ENCODE measurements at regions not wholly inside any gene's neighbourhood (a gene's known extent, or its start where the extent isn't known, plus 50 kb on each side); places are given as distances from the start of the nearest gene placed in this dataset.

GRCh38 chr11:29844031-29844430 is 172.8 kb downstream of the KCNA4 start:
- no peak for TF ChIP-seq POU6F1 (CRISPR knock-in tag; IDR thresholded peaks at IDR 0.05; ENCODE audit: borderline replicate concordance, low read depth)
- no peak for TF ChIP-seq TCF4 (CRISPR knock-in tag; IDR thresholded peaks at IDR 0.05; ENCODE audit: borderline replicate concordance)
- TF ChIP-seq RARB (CRISPR knock-in tag; IDR thresholded peaks at IDR 0.05) = no peak
- TF ChIP-seq, protein P1, sequence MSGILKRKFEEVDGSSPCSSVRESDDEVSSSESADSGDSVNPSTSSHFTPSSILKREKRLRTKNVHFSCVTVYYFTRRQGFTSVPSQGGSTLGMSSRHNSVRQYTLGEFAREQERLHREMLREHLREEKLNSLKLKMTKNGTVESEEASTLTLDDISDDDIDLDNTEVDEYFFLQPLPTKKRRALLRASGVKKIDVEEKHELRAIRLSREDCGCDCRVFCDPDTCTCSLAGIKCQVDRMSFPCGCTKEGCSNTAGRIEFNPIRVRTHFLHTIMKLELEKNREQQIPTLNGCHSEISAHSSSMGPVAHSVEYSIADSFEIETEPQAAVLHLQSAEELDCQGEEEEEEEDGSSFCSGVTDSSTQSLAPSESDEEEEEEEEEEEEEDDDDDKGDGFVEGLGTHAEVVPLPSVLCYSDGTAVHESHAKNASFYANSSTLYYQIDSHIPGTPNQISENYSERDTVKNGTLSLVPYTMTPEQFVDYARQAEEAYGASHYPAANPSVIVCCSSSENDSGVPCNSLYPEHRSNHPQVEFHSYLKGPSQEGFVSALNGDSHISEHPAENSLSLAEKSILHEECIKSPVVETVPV (CRISPR knock-in tag; IDR thresholded peaks at IDR 0.05) = no peak
- TF ChIP-seq OSR1 (CRISPR knock-in tag; IDR thresholded peaks at IDR 0.05) = no peak
- ATAC-seq = no peak

DNA sequence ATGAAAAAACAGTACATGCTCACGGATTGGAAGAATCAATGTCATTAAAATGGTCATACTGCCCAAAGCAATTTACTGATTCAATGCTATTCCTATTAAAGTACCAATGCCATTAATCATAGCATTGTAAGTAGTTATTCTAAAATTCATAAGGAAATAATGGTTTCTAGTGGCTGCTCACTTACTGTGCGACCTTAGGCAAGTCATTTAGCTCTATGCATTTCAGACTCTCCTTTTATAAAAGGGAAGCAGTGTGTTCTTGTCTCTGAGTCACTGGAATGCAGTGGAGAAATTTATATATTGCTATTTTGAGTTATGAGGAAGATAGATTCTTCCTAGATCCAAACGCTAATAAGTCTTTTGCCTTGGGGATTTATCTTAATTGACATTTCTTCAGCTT is 174.8 kb downstream of the KCNA4 start:
- TF ChIP-seq ZFP3 (CRISPR knock-in tag; IDR thresholded peaks at IDR 0.05) = no peak
- no peak for TF ChIP-seq PATZ1 (CRISPR knock-in tag; IDR thresholded peaks at IDR 0.05; ENCODE audit: borderline replicate concordance)
- TF ChIP-seq ARNTL (CRISPR knock-in tag; IDR thresholded peaks at IDR 0.05; ENCODE audit: borderline replicate concordance, low read depth) = no peak
- TF ChIP-seq CREB5 (CRISPR knock-in tag; IDR thresholded peaks at IDR 0.05; ENCODE audit: low read depth) = no peak
- TF ChIP-seq TSHZ2 (CRISPR knock-in tag; IDR thresholded peaks at IDR 0.05) = no peak
- TF ChIP-seq ZC3H10 (CRISPR knock-in tag; IDR thresholded peaks at IDR 0.05) = no peak
- TF ChIP-seq ZFP30 (CRISPR knock-in tag; IDR thresholded peaks at IDR 0.05) = no peak
- no peak for TF ChIP-seq ZNF8 (CRISPR knock-in tag; IDR thresholded peaks at IDR 0.05)
- no peak for TF ChIP-seq PPARA (CRISPR knock-in tag; IDR thresholded peaks at IDR 0.05; ENCODE audit: borderline replicate concordance)
- TF ChIP-seq TOX (CRISPR knock-in tag; IDR thresholded peaks at IDR 0.05; ENCODE audit: borderline replicate concordance) = no peak
- no peak for TF ChIP-seq SNAI2 (CRISPR knock-in tag; IDR thresholded peaks at IDR 0.05)
- TF ChIP-seq POU6F1 (CRISPR knock-in tag; IDR thresholded peaks at IDR 0.05; ENCODE audit: borderline replicate concordance, low read depth) = no peak
- TF ChIP-seq ZNF565 (CRISPR knock-in tag; conservative IDR thresholded peaks at IDR 0.05; ENCODE audit: low read depth) = no peak
- ATAC-seq = no peak

- TF ChIP-seq RARB (CRISPR knock-in tag; IDR thresholded peaks at IDR 0.05) (no peak), ISL1 (CRISPR knock-in tag; IDR thresholded peaks at IDR 0.05) (no peak), ZNF565 (CRISPR knock-in tag; conservative IDR thresholded peaks at IDR 0.05; ENCODE audit: low read depth) (no peak), ZNF8 (CRISPR knock-in tag; IDR thresholded peaks at IDR 0.05) (no peak), CSDC2 (CRISPR knock-in tag; IDR thresholded peaks at IDR 0.05) (no peak), SNAI2 (CRISPR knock-in tag; IDR thresholded peaks at IDR 0.05) (no peak), TSHZ2 (CRISPR knock-in tag; IDR thresholded peaks at IDR 0.05) (no peak)
- no peak for ATAC-seq
These were observed 190.0 kb downstream of the KCNA4 start for GRCh38 chr11:29826878-29827277.
